Umbilical cord (tissue), 1 donor: ENCODE measurements at regions not wholly inside any gene's neighbourhood (a gene's known extent, or its start where the extent isn't known, plus 50 kb on each side); places are given as distances from the start of the nearest gene placed in this dataset.
A peak's percentile ranks its signal among the peaks of the same experiment; 100 is the strongest.

ENCODE experiments used
- DNase-seq: peaks from one replicate; pipeline ENCODE4 v3.0.0-alpha.2; 2015; ENCODE audit warnings: low spot score

GRCh38 chr3:43950775-43951174 lies 260.0 kb downstream of the ABHD5 start:
- no peak for DNase-seq

GRCh38 chr3:43951813-43952212 lies 261.1 kb downstream of the ABHD5 start:
- DNase-seq = no peak

GRCh38 chr3:43953380-43953779 lies 262.6 kb downstream of the ABHD5 start:
- no peak for DNase-seq

GRCh38 chr3:43953814-43954692 lies 263.3 kb downstream of the ABHD5 start:
- DNase-seq = no peak

- DNase-seq = no peak
These were observed 266.2 kb downstream of the ABHD5 start for GRCh38 chr3:43956945-43957344.

GRCh38 chr3:43957553-43957952 lies 266.8 kb downstream of the ABHD5 start:
- DNase-seq = no peak

GRCh38 chr3:43958005-43958770 lies 267.4 kb downstream of the ABHD5 start:
- DNase-seq = no peak

GRCh38 chr3:43958973-43959372 lies 268.2 kb downstream of the ABHD5 start:
- DNase-seq = no peak

GRCh38 chr3:43959498-43960447 lies 269.0 kb downstream of the ABHD5 start:
- peak; percentile 12 for DNase-seq

GRCh38 chr3:43960448-43960840 lies 269.7 kb downstream of the ABHD5 start:
- peak; percentile 4 for DNase-seq

- no peak for DNase-seq
These were observed 271.3 kb downstream of the ABHD5 start for GRCh38 chr3:43962043-43962442.

GRCh38 chr3:43963208-43963607 lies 272.5 kb downstream of the ABHD5 start:
- no peak for DNase-seq

GRCh38 chr3:43964640-43965039 lies 273.9 kb downstream of the ABHD5 start:
- DNase-seq = no peak

GRCh38 chr3:43965656-43966055 lies 274.9 kb downstream of the ABHD5 start:
- DNase-seq = no peak

GRCh38 chr3:43966126-43966525 lies 275.4 kb downstream of the ABHD5 start:
- DNase-seq = no peak

GRCh38 chr3:43966530-43966929 lies 275.2 kb upstream of the TOPAZ1 start:
- no peak for DNase-seq

GRCh38 chr3:43968465-43968864 lies 273.2 kb upstream of the TOPAZ1 start:
- no peak for DNase-seq

- no peak for DNase-seq
These were observed 271.7 kb upstream of the TOPAZ1 start for GRCh38 chr3:43969944-43970343.

GRCh38 chr3:43970351-43970750 lies 271.3 kb upstream of the TOPAZ1 start:
- no peak for DNase-seq

GRCh38 chr3:43970920-43971319 lies 270.8 kb upstream of the TOPAZ1 start:
- DNase-seq = no peak

- no peak for DNase-seq
These were observed 270.2 kb upstream of the TOPAZ1 start for GRCh38 chr3:43971486-43971885.

- DNase-seq = no peak
These were observed 263.0 kb upstream of the TOPAZ1 start for GRCh38 chr3:43978708-43979107.
